Activated CD4-positive, alpha-beta T cell treated with anti-CD3 and anti-CD28 coated beads, Interleukin-2, amount 50 U/mL, for 48 hours (primary cell): ENCODE measurements at regions not wholly inside any gene's neighbourhood (a gene's known extent, or its start where the extent isn't known, plus 50 kb on each side); places are given as distances from the start of the nearest gene placed in this dataset.
"Not testable (repeated sequence)": the region's sequence is repeated elsewhere in the genome, so short reads cannot be mapped to it uniquely, and the experiment has no call there.

Experiments
- DNase-seq, 2 experiments: peaks; one replicate each; pipeline ENCODE4 v3.0.0-alpha.2; 2020

DNA sequence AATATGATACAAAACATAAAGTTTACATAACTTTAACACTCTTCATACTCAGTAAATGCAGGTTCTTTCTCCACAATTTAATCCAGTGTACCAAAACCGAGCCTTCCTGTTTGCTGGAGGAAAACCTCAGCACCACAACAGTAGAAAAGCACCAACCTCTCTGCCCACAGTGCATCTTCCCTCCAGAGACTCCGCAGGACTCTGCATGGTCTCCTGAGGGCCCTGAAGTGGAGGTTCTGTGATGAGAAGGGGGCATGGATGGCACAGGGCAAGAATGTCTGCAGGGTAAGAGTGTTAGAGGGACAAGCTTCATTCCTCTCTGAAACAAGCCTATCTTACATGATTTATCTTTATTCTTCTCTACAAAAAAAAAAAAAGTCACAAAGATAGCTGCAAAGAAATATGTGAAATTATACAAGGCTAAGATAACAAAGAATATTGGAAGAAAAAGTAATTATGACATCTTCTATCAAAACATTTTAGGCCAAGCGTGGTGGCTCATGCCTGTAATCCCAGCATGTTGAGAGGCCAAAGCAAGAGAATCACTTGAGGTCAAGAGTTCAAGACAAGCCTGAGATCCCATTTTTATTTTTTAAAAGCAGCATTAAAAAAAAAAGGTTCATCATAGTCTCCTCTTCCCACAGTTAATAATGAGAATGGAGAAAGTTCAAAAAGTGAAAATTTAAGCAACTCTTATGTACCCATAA lies 102.0 kb downstream of the VPREB1 start:
- DNase-seq: no peak

DNA sequence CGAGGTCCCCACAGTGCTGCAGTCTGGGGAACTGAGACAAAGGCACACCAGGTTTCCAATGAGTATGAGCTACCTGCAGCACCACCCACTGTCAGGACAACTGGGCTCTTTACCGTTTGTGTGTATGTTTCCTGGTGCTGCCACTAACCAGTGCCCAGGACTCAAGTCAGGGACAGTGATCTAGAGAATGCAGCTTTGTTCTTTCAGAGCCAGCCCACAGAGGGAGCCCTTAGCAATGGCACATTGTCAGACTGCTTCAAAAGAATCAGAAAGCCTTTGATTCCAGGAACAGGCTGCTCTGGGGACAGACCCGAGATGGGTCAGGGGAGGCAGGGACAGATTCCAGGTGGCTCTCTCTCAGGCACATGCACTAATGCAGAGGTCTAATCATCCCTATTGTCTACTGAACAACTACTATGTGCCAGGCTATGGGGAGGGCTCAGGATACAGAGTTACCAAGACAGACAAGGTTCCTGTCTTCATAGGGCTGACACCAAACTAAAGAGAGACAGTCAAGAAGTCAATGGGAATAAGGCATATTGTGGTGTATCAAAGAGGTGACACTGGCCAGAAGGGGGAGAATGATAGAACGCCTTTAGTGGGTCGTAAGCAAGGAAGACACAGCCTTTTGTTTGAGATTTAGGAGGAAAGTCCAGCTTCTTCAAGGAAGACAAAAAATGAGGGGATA lies 103.7 kb downstream of the VPREB1 start:
- no peak for DNase-seq

DNA sequence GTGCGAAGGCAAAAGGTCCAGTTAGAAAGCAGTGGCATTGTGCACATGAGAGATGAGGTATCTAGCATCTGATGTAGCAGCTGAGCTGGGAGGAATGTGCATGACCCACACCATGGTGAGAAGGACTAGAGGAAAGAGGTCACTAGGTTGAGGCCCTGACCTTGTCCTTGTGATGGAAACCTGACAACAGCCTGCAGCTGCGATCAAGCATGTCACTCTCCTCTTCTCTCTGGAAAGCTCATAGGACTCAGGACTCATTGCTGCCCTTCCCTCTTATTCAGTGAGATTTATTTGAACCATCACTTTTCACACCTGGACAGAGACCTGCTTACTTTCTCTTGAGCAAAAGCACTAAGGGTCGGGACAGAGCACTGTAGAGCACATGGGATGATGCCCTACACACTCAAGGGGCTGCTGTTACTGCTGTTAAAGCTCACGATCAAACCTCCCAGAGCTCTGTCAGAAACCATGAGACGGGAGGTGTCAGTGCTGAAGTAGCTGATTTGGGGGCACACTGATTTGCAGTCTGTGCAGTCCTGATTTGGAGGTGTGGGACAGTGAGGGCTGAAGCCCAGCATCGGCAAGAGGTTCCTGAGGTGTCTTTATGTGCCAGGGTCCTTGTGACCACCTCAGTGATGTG lies 104.3 kb downstream of the VPREB1 start:
- DNase-seq: no peak

DNA sequence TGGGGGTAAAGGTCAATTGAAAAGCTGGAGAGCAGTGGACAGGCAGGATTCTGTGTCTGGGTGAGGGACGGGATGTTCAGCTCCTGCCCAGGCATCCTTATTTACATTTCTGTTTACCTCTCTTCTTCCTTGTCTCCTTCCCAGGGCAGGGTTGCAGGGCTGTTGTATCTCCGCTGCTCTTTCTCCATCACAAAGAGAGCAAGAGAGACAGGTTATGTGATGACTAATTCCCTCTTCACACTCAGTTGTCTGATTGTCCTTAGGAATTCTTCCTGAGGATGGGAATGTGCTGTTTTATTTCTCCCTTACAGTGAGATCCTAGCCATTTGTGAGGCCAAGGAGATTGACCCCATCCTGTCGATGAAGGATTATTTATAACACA lies 104.9 kb downstream of the VPREB1 start:
- no peak for DNase-seq

DNA sequence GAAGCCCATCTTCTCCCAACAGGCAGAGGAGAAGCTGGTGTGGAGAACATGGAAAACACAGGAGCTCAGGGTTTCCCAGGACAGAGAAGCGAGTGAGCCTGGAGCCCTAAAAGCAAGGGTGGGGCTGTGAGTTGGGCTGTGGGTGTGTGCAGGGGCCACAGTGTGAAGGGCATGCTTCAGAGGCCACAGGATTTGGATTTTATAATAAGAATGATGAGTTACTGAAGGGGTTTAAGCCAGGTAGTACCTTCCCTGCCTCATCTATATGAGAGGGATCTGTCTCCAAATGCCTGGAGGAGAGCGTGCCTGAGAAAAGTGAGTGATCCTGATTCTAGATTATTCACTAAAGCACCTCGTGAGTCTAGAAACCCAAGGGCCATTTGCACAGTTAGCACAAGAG lies 106.8 kb downstream of the VPREB1 start:
- no peak for DNase-seq

DNA sequence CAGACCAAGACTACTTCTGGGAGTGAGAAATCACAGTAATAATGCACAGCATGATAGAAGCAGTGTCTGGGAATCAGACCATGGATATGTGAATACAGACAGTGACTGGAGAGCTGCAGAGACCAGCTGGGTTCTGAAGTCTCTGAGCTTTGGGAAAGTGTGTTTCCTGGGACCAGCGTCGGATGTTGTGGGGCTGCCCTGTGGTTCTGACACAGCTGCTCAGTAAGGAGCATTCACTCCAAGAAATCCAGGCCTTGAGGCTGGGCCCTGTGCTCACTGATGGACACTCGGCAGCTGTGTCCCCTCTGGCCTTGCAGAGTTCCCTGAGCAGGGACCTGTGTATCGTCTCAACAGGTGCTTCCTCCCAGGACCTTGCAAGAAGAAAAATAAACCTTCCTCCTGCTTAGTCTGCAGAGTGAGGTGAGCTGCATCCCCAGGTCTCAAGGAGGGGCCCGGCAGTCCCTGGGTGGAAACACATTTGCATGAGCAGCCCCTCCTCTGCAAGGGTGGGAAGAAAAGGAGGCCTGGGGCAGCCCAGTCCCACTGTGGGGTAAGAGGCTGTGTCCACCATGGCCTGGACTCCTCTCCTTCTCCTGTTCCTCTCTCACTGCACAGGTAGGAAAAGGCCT lies 107.9 kb downstream of the VPREB1 start:
- no peak for DNase-seq

DNA sequence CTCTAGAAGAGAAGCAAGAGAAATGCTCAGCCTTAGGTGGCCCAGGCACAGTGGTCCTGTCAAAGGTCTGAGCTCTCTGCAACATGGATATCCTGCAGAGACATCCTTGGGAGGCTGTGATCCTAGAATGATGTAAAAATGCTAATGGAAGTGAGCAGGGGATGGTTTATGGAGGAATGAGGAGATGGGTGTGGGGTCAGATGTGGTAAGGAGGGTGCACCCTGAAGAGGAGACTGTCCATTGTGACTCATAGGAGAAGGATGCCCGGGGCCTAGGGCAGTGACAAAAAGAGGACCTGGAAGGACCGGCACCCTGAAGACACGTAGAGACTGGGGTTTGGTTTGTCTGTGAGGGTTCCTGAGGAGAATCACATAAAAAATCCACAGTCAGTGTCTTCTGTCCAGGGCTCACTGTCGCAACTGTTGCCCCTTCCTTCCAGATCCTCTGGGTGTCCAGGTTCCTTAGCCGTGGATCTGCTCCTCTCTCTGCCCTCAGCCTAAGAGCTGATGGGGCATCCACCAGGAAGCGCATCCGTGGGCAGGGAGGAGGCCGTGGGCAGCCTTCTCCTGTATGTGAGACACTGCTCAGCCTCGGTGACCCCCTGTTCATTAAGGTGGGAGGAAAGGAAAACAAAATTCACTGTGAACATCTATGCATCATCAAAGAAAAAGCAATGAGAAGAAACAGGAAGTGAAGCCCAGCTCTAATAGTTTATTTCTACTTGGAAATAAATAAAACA lies 110.7 kb downstream of the VPREB1 start:
- no peak for DNase-seq

DNA sequence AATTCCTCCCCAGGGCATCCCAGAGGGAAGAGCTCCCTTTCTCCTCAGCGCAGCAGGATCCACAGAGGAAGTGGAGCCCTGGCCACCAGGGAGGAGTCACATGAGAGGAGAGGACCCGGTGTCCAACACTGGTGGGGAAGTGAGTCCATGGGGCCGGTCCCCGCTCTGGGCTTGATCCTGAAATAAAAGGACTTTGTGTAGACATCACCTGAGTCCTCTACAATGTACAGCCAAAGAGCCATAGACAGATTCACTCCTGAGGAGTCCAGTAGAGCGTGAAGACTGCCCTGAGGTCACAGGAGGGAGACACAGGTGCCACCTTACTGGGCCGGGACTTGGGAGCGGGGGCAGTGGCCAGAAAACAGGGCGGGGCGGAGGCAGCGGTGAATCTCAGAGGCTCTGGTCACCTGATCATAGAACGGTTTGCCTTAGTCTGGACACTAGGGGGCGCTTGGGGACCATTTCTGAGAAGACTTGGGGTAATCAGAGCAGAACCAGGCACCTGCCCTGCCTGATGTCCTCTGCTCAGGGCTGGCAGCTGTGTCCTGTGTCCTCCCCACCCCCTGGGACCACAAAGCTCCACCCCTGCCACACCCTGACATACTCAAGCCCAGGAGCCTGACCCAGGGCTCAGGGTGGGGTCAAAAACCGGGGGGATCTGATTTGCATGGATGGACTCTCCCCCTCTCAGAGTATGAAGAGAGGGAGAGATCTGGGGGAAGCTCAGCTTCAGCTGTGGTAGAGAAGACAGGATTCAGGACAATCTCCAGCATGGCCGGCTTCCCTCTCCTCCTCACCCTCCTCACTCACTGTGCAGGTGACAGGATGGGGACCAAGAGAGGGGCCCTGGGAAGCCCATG lies 112.7 kb downstream of the VPREB1 start:
- peak; percentile 87 to 89 for DNase-seq

DNA sequence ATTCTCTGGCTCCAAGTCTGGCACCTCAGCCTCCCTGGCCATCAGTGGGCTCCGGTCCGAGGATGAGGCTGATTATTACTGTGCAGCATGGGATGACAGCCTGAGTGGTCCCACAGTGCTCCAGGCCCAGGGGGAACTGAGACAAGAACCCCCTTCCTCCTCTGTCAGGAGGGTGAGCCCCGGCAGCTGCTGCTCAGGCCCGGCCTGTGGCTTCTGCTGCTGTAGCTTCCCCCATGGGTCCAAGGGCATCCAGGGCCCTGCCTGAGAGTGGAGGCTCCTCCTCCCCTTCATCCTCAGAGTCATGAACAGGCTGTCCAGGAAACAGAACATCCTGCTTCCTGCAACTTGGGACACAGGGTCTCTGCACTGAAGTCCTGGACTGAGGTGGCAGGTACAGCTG lies 113.6 kb downstream of the VPREB1 start:
- no peak for DNase-seq

DNA sequence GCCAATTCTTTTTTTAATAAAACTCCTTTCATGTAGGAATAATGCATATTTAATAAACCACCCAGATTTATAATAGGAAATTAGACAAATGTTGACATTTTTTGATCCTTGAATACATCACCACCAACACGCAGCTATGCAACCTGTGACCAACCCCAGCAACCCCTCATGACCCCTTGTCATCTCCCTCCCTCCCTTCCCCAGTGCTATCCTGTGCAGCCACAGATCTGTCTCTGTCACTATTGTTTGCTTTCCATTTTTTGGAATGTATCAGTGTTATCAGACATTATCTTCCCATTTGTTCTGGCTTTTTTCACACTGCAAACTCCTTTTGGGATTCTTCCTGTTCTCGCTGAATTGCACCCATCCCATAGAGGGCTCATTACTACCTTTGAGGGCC lies 114.1 kb downstream of the VPREB1 start:
- DNase-seq: no peak

DNA sequence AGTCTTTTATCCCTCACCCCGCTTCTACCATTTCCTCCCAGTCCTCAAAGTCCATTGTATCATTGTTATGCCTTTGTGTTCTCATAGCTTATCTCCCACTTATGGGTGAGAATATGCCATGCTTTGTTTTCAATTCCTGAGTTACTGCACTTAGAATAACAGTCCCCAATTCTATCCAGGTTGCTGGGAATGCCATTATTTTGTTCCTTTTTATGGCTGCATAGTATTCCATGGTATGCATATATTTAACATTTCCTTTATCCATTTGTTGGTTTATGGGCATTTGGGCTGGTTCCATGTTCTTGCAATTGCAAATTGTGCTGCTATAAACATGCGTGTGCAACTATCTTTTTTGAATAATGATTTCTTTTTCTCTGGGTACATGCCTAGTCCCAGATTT lies 114.9 kb downstream of the VPREB1 start:
- no peak for DNase-seq

DNA sequence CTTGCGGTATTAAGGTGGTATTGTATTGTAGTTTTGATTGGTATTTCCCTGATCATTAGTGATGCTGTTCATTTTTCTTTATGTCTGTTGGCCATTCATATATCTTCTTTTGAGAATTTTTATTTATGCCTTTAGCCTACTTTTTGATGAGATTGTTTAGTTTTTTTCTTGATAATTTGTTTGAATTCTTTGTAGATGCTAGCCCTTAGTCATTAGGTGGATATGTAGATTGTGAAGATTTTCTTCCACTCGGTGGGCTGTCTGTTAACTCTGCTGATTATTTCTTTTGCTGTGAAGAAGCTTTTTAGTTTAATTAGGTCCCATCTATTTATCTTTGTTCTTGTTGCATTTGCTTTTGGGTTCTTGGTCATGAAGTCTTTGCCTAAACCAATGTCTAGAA lies 115.4 kb downstream of the VPREB1 start:
- no peak for DNase-seq

DNA sequence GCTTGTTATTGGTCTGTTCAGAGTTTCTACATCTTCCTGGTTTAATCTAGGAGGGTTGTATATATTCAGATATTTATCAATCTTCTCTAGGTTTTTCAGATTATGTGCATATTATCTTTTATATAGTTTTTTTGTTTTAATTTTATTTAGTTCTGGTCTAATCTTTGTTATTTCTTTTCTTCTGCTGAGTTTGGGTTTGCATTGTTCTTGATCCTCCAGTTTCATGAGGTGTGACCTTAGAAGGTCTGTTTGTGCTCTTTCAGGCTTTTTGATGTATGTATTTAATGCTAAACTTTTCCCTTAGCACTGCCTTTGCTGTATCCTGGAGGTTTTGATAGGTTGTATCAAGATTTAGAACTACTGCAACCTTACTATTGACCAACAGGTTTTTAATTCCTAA lies 117.7 kb downstream of the VPREB1 start:
- DNase-seq: no peak

DNA sequence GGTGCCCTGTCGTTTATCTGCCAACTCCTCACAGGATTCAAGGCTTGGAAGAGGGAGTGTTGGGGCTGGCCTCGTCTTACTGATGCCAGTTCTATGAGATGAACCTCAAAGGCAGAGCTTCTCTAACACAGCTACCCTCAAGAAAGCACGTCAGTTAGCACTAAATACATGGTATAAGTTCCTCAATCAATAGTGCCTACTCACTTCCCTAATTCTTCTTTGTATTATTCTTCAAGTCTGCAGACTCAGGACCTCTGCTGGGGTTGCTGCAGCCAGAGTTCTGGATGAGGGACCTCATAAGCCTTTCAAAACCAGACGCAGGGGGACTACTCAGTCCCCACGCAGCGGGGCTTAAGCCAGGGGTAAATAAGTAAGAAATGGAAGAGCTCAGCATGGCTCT lies 118.3 kb downstream of the VPREB1 start:
- DNase-seq: no peak

DNA sequence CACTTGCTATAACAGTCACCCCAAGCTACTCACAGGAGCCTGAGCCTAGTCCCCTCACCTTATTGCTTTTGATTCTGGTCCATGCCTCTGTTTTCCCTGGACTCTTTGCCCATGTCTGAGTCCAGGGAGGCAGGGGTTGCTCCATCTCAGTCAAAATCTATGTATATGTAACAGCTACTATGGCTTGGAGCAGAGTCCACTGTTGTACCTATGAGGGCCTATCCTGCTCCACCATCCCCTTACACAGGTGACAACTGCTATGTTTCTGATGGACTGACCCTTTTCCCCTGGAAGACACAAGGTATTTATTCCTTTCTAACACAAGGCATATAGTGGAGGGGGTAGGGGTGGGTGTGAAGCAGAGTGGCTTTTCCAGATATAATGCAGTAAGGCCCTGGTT lies 119.6 kb downstream of the VPREB1 start:
- DNase-seq: no peak

DNA sequence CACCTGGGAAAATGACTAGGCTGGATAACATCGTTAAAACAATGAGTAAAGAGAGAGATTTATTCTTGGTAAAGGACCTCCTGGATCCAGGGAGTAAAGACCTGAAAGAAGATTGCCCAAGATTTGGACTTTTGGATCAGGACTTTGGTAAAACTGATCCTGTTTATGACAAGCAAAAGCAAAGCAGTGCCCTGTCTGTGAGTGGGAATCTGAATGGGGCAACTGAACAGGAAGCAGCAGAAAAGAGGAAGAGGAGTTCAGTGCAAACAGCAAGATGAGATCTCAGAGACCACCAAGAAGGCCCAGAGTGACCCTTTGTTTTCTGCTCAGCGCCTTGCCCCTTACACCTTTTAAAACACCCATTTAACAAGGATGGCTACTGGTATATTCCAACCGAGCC lies 122.0 kb downstream of the VPREB1 start:
- no peak for DNase-seq

DNA sequence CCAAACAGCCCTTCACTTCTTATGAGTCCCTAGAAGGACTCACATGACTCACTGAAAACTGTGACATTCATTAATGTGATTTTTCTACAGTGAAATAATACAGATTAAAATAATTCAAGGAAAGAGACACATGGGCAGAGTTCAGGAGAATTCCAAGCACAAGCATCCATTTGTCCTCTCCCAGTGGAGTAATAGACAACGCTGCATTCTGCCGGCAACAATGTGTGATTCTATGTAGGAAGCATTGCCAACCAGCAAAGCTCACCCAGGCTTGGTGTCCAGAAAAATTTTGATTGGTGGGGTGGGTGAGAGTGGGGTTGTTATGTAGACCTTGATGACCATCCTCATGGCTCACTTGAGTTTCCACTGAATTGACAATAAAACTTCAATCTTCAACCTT lies 123.9 kb downstream of the VPREB1 start:
- DNase-seq: no peak

DNA sequence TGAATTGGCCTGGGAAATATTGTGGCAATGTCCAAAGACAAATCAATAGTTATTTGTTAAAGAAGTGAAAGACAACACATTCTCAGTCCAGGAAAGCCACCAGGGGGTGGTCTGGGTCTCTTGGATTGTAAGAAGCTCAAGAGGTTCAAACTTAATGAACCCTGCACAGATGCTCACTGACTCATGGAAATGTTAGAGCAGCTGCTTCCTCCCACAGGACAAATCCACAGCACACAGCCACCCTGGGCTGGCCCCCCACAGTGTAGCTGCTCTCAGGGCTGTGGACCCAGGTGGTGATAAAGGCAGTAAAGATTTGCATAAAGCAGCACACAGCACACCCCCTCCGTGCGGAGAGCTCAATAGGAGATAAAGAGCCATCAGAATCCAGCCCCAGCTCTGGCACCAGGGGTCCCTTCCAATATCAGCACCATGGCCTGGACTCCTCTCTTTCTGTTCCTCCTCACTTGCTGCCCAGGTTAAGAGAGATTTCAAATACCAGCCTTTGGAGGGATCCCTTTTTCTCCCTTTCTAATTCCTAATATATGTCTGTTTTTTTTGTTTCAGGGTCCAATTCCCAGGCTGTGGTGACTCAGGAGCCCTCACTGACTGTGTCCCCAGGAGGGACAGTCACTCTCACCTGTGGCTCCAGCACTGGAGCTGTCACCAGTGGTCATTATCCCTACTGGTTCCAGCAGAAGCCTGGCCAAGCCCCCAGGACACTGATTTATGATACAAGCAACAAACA lies 124.8 kb downstream of the VPREB1 start:
- not testable (repeated sequence) for DNase-seq

DNA sequence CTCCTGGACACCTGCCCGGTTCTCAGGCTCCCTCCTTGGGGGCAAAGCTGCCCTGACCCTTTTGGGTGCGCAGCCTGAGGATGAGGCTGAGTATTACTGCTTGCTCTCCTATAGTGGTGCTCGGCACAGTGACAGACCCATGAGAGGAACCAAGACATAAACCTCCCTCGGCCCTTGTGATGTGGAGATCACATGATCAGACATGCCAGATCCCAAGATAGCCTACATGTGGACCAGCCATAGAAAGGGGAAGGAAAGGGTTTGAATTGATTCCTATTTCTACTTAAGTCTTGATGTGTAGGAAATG lies 125.3 kb downstream of the VPREB1 start:
- no peak for DNase-seq

DNA sequence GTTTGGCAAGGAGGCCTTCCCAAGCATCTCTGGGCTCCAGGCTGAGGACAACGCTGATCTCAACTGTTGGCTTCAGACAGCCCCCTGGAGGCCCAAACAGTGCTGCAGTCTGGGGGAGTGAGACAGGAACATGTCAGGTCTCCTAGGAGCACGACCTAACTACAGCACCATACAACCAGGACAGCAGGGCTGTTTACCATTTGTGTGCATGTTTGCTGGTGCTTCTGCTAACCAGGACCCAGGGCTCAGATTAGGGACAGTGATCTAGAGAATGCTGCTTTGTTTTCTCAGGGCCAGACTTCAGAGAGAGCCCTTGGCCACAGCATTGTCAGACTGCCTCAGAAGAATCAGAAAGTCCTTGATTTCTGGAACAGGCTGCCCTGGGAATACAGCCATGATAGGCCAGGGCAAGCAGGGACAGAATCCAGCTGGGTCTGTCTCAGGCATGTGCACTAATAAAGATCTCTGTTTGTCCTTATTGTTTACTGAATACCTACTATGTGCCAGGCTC lies 126.5 kb downstream of the VPREB1 start:
- no peak for DNase-seq

DNA sequence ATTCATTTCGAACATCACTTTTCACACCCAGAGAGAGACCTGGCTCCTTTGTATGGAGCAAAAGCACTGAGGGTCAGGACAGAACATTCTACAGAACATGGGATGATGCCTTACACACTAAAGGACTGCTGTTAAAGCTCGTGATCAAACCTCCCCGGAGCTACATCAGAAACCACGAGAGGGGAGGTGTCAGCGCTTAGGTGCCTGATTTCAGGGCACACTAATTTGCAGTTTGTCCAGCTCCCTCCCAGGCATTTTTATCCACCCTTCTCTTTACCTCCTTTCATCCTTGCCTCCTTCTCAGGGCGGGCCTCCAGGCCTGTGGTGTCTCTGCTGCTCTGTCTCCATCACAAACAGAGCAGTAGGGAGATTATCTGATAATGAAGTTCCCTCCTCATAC lies 127.5 kb downstream of the VPREB1 start:
- DNase-seq: no peak
